Thyroid gland (tissue), 4 donors: ENCODE measurements at regions not wholly inside any gene's neighbourhood (a gene's known extent, or its start where the extent isn't known, plus 50 kb on each side); places are given as distances from the start of the nearest gene placed in this dataset.
"Not testable (repeated sequence)": the region's sequence is repeated elsewhere in the genome, so short reads cannot be mapped to it uniquely, and the experiment has no call there.

Source experiments
- DNase-seq, 2 donors: peaks; one replicate each; pipeline ENCODE4 v3.0.0-alpha.2; 2019
- H3K27ac ChIP-seq, 3 donors: fragments of 200-600 bp; sonication (generic); 1 replicate in 2 of 3; 2 replicates in 1 of 3; pipeline ENCODE4 v1.5.1; 2016 to 2019; ENCODE audit warnings: mild to moderate bottlenecking in 1 of 3, moderate library complexity in 1 of 3
- H3K27me3 ChIP-seq: fragments of 200-600 bp; sonication (generic); one replicate; pipeline ENCODE4 v1.5.1; 2019
- H3K36me3 ChIP-seq, 2 donors: fragments of 200-600 bp; sonication (generic); one replicate each; pipeline ENCODE4 v1.5.1; 2016 to 2019
- H3K4me1 ChIP-seq, 2 donors: fragments of 200-600 bp; sonication (generic); one replicate each; pipeline ENCODE4 v1.5.1; 2017 to 2019
- H3K4me3 ChIP-seq, 3 donors: fragments of 200-600 bp; sonication (generic); replicated peaks in 1 of 3; 1 replicate in 2 of 3; 2 replicates in 1 of 3; pipeline ENCODE4 v1.5.1; 2016; ENCODE audit warnings: mild to moderate bottlenecking in 1 of 3
- H3K9me3 ChIP-seq: fragments of 200-600 bp; sonication (generic); one replicate; pipeline ENCODE4 v1.5.1; 2017
- CTCF ChIP-seq, 6 experiments: fragments of 200-600 bp in 3 of 6; fragments of 450-650 bp in 3 of 6; sonication (generic) in 3 of 6; IDR thresholded peaks; one replicate each; pipeline ENCODE4 v1.5.1; 2016 to 2019; ENCODE audit warnings: antibody characterized with exemption in 6 of 6, mild to moderate bottlenecking in 2 of 6, inconsistent platforms in 1 of 6, moderate library complexity in 1 of 6
- POLR2A ChIP-seq, 2 donors: fragments of 450-650 bp; IDR thresholded peaks; one replicate each; pipeline ENCODE4 v1.6.1; 2017; ENCODE audit warnings: antibody characterized with exemption in 2 of 2, mild to moderate bottlenecking in 2 of 2, moderate library complexity in 1 of 2
- WGBS, 2 donors: methylation state at CpG; one replicate each; pipeline ENCODE4 v1.1.5; 2017; 5-methylcytosine and 5-hydroxymethylcytosine counted together
- intact Hi-C: fragments of 100-400 bp; cut with DNase I; formaldehyde crosslinking; loops from one replicate; pipeline ENCODE4 v1.15.1; 2023

- Histone ChIP-seq H3K9me3 (no peaks in the 10 kb centered on the region), H3K36me3 (no peaks in the 10 kb centered on the region), H3K4me1 (no peaks in the 10 kb centered on the region), H3K27ac (no peak overlapping the region), H3K27me3 (no peaks in the 10 kb centered on the region), H3K4me3 (no peak overlapping the region)
- DNase-seq = no peak
- intact Hi-C loops = no loop called here
- TF ChIP-seq POLR2A (IDR thresholded peaks at IDR 0.05) (no peak), CTCF (IDR thresholded peaks at IDR 0.05) (no peak)
Measured at GRCh38 chr13:70756088-70756487, 647.8 kb upstream of the KLHL1 start.

- 61 to 73% methylated on average over 4 of the region's 4 CpGs for WGBS, 2 donors
- intact Hi-C loops = no loop called here
Measured at GRCh38 chr13:70755456-70755855, 647.2 kb upstream of the KLHL1 start.

GRCh38 chr13:70747262-70747661, 639.0 kb upstream of the KLHL1 start:
- H3K27ac ChIP-seq = no peak overlapping the region
- TF ChIP-seq CTCF (IDR thresholded peaks at IDR 0.05) = no peak
- no peak for TF ChIP-seq POLR2A (IDR thresholded peaks at IDR 0.05)
- H3K9me3 ChIP-seq = no peaks in the 10 kb centered on the region
- intact Hi-C loops = no loop called here
- no peak for DNase-seq
- no peaks in the 10 kb centered on the region for H3K36me3 ChIP-seq
- H3K4me1 ChIP-seq = no peaks in the 10 kb centered on the region
- H3K27me3 ChIP-seq = no peaks in the 10 kb centered on the region
- H3K4me3 ChIP-seq = no peak overlapping the region

More at GRCh38 chr13:70755456-70755855, 647.2 kb upstream of the KLHL1 start:
- Histone ChIP-seq H3K4me3 (no peak overlapping the region), H3K9me3 (no peaks in the 10 kb centered on the region), H3K27ac (no peak overlapping the region), H3K27me3 (no peaks in the 10 kb centered on the region), H3K36me3 (no peaks in the 10 kb centered on the region), H3K4me1 (no peaks in the 10 kb centered on the region)
- DNase-seq = no peak
- no peak for TF ChIP-seq POLR2A (IDR thresholded peaks at IDR 0.05)
- TF ChIP-seq CTCF (IDR thresholded peaks at IDR 0.05) = no peak

- H3K4me3 ChIP-seq, H3K27me3 ChIP-seq, H3K36me3 ChIP-seq, H3K4me1 ChIP-seq, intact Hi-C loops, H3K9me3 ChIP-seq, H3K27ac ChIP-seq, DNase-seq: not testable (repeated sequence)
- 95 to 99% methylated on average over 6 of the region's 6 CpGs for WGBS, 2 donors
Measured at GRCh38 chr13:70746469-70746868, 638.2 kb upstream of the KLHL1 start.

- intact Hi-C loops = no loop called here
- H3K27ac ChIP-seq = no peak overlapping the region
- no peaks in the 10 kb centered on the region for H3K27me3 ChIP-seq
- H3K4me1 ChIP-seq = no peaks in the 10 kb centered on the region
- no peaks in the 10 kb centered on the region for H3K9me3 ChIP-seq
- TF ChIP-seq CTCF (IDR thresholded peaks at IDR 0.05) = no peak
- no peak for TF ChIP-seq POLR2A (IDR thresholded peaks at IDR 0.05)
- 90 to 95% methylated on average over 1 of the region's 1 CpG for WGBS, 2 donors
- H3K36me3 ChIP-seq = no peaks in the 10 kb centered on the region
- no peak for DNase-seq
- no peak overlapping the region for H3K4me3 ChIP-seq
Measured at GRCh38 chr13:70736622-70737317, 628.5 kb upstream of the KLHL1 start.

GRCh38 chr13:70732611-70733010, 624.4 kb upstream of the KLHL1 start:
- intact Hi-C loops = no loop called here
- Histone ChIP-seq H3K36me3 (no peaks in the 10 kb centered on the region), H3K27me3 (no peaks in the 10 kb centered on the region), H3K4me1 (no peaks in the 10 kb centered on the region), H3K27ac (no peak overlapping the region), H3K9me3 (no peaks in the 10 kb centered on the region), H3K4me3 (no peak overlapping the region)
- 37 to 39% methylated on average over 2 of the region's 2 CpGs for WGBS, 2 donors
- no peak for DNase-seq
- TF ChIP-seq POLR2A (IDR thresholded peaks at IDR 0.05) = no peak
- no peak for TF ChIP-seq CTCF (IDR thresholded peaks at IDR 0.05)
